Stromal cell of bone marrow (primary cell): ENCODE measurements at regions not wholly inside any gene's neighbourhood (a gene's known extent, or its start where the extent isn't known, plus 50 kb on each side); places are given as distances from the start of the nearest gene placed in this dataset.
A peak's percentile ranks its signal among the peaks of the same experiment; 100 is the strongest.

Experiments used
- DNase-seq: peaks from one replicate; pipeline ENCODE4 v3.0.0-alpha.2; 2012; ENCODE audit warnings: low read depth

DNA sequence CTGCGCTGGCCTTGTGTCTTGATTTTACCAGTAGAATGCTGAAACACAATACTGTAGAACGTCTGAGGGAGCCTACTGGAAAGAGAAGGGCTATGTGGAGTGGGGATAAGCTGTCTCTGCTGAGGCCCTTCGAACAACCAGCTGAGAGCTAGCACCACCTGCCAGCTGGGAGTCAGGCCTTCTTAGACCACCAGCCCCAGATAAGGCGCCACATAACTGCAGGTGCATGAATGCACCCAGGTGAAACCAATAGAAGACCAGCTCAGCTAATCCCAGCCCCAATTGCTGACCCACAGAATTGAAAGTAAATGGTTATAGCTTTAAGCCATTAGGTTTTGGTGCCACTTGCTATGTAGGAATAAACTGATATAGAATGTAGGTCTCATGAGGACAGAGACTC is 438.4 kb downstream of the ADRA2A start:
- DNase-seq: no peak

- no peak for DNase-seq
Measured at GRCh38 chr10:111515706-111516105, 438.9 kb downstream of the ADRA2A start.

- no peak for DNase-seq
Measured at GRCh38 chr10:111516144-111516543, 439.3 kb downstream of the ADRA2A start.

GRCh38 chr10:111522141-111522540 is 445.3 kb downstream of the ADRA2A start:
- no peak for DNase-seq

DNA sequence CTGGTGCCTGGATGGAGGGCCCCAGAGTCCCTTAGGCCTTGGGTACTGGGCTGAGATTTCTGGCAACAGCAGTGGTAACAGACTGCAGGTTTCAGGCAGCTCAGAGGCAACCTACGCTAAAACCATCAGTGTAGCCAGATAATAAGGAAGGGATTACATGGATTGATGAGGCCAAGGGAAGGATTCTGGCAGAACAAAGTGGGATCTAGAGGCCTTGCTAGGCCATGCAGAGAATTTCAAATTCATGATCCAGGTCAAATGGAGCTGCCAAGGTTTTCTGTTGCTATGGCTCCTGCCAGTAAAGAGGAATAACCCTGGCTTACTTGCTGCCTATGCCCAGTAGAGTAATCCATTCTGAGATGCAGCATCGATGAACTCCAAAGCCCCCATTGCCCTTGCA is 445.7 kb downstream of the ADRA2A start:
- no peak for DNase-seq

DNA sequence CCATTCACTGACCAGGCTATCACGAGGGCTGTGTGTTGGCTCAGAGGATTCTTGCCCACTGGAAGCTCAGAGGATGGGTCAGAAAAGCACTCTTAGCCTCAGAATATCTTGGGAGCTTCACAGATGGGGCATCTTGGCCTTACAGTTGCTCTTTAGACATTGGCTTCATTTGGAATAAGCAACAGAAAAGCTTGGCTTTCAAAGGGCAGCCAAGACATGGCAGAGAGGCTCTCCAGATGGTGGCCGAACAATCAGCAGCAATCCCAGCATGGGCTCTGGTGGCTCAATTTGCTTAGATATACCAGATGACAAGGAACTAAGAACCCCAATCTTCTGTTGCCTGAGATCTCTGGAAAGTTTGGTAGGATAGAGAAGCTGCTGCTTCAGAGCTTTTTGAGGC is 446.2 kb downstream of the ADRA2A start:
- no peak for DNase-seq

- DNase-seq: no peak
Measured at GRCh38 chr10:111524134-111524533, 447.3 kb downstream of the ADRA2A start.

DNA sequence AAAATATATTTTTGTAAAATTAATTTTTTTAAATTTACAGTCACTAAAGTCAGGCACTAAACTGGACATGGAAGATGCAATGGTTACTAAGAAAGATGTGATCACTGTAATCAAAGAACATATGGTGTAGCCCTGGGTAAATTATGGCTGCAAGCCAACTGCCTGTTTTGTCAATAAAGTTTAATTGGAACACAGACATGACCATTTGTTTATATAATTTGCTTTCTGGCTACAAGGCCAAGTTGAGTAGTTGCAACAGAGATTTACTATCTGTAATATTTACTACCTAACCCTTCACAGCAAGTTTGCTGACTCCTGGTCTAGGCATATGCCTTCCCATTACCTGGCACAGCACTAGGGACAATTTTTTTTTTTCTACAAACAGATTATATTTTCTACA is 448.9 kb downstream of the ADRA2A start:
- no peak for DNase-seq

DNA sequence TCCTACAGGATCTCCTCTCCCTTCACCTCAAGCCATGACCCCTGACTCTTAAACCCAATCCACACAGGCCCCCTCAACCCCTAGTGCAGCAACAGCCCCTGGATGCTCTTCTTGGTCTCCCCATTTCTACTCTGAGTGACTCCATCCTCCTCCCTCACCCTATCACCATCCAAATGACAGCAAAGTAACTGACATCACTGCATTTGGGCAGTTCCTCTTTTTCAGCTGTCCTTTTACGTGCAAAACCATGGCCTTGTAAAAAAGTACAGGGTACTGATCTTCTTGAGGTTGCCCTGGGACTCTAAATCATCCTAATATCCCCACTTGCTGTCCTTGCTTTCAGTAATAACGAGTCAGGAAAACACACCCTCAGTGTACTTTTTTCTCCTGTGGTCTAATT is 454.9 kb downstream of the ADRA2A start:
- DNase-seq: no peak

GRCh38 chr10:111532139-111532538 is 455.3 kb downstream of the ADRA2A start:
- no peak for DNase-seq

- no peak for DNase-seq
Measured at GRCh38 chr10:111539246-111539645, 462.4 kb downstream of the ADRA2A start.

DNA sequence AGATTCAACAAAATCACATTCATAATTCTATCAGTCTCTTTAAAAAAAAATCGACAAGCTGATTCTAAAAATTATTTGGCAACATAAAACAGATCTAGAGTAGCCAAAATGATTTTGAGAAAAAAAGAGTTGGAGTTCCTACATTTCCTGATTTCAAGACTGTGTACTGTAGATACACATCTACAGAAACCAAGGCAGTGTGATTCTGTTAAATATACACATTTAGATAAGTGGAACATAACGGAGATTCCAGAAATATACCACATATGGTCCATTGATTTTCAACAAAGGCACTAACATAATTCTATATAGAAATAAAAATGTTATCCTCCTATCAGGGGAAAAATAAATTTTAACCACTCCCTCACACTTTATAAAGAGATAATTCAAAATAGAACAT is 467.0 kb downstream of the ADRA2A start:
- no peak for DNase-seq

DNA sequence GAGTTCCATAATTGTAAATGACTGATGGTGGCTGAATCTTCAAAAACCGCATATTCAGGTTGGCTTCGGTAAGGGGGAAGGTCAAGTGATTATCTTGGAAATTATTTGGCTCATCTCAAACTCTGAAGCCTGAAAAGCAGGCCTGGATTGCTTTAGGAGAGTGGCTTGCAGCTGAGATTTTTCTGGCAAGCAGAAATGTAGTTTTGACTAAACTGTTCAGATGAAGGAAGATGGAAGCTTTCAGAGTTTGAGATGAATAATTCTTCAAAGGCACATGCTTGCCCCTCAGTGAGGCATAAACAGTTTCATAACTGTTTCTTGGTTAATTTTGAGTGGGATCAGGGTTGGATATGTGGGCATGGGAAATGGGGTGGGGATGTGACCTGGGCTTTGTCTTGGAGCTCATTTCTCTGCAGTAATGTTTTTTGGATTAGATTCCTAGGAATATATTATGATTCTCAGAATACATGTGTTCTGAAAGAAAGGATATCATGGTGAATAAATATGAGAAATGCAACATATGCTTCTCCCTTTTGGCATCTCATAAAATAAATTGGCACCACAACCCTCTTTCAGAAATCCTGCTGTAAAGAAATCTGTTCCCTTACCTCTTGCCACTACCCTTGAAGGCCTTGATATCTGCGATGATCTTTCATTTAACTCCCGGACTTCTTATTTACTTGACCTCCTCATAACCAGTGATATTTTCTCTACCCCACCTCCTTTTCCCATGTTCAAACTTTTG is 469.2 kb downstream of the ADRA2A start:
- DNase-seq: no peak

DNA sequence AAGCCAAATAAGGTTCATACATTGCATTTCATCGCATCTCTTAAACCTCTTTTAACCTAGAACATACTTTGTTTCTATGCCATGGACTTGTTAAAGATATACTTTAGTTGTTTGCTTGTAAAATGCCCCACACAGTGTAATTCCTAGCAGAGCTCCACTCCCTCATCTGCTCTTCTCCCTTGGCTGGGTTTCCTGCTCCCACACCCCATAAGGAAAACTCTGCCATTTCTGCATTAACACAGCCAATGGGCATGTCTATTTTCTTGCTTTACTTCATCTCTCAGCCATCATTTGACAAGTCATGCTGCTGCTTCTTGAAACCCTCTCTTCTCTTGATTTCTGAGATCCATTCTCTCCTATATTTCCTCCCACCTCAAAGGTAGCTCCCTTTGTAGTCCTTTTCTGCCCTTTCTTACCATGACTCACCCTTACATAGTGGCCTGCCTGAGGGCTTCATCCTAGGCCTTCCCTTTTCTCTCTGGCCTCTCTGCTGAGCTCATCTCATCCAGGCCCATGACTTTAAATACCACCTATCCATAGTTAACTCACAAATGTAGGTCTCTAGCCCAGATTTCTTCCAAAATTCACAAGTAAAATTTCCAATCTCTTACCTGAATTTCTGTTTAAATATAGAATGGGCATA is 471.4 kb downstream of the ADRA2A start:
- no peak for DNase-seq

GRCh38 chr10:111551001-111551400 is 474.2 kb downstream of the ADRA2A start:
- DNase-seq: peak; percentile 56

- DNase-seq: no peak
Measured at GRCh38 chr10:111556666-111557065, 479.8 kb downstream of the ADRA2A start.

DNA sequence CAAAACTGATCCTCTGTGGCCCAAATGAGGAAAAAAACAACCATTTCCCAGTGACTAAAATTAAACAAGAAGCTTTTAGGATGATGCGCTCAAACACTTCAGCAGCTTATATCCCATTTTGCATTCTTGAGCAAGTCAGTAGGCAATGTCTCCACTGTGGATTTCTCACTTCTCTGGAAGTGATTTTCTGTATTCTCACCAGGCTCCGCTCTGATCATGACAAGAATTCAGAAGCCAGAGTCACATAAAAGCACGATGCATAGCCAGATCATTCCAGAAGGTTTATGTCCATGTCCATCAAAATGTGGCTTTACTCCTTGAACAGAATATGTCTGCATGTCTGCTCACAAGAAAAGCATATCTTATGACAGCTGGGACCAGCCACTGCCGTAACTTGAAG is 481.4 kb downstream of the ADRA2A start:
- no peak for DNase-seq

DNA sequence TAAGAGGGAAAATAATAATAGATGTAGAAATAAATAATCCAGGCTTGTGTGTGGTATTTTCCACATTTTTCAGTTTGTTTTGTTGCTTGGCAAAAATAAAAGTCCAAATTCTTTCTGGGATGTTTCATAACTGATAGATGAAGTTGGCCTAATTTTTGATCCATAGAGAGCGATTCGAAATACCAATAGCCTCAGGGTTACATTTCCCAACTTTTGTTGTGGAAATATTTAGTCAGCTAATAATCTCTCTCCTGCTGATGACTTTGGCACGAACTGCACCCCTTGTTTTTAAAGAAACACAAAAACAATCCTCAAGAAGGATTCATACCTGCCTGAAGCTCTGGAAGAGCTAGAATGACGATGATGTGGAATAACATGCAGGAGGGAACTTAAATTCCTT is 483.2 kb downstream of the ADRA2A start:
- DNase-seq: no peak

- no peak for DNase-seq
Measured at GRCh38 chr10:111561124-111561523, 484.3 kb downstream of the ADRA2A start.

DNA sequence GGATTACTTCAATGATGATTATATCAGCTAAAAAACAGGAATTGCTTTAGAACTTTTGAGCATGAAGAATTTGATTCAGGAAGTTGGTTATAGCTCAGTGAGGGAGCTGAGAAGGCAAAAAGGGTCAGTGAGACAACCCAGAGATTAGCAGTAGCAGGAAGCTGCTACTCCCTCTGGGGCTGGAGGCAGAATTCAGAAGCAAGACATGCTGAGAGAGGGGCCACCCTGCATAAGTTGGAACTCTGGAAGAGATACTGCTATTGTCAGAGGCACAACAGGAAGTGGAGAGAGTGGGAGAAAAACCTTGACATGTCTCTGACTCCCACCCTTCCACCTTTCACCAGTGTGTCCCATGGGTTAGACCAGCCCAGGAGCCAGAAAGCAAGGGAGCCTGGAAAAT is 488.7 kb downstream of the ADRA2A start:
- DNase-seq: no peak

GRCh38 chr10:111578076-111578475 is 501.2 kb downstream of the ADRA2A start:
- no peak for DNase-seq

DNA sequence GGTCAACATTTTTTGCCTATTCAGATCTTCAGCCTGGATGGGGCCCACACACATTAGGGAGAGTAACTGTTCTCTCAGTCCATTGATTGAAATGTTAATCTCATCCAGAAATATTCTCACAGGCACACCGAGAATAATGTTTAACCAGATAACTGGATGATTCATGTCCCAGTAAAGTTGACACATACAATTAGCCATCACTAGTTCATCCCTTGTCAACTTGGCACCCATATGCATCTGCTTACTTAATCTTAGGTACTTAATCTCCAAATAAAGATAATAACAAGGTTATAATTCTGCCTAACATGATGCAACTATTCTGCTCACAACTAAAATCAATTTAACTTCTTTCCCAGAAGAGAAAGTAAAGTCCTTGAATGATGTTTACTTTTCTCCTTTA is 502.6 kb downstream of the ADRA2A start:
- DNase-seq: no peak

DNA sequence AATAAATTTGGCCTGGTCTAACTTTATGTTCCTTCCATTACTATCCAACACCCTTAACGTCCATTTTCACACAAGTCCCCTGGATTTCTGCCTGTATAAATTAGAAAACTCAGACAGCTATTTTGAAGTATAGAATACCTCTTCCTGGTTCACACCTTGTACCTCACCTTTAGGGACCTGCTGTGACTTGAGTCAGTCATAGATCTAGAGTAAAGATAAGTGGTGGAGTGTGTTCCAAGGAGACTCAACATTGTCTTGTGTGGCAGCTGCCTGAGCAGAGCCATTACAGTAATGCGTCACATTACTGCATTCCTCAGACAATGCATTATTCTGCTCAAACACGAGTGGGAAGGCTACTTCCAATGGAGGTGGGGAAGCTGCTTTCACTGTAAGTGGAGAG is 513.9 kb downstream of the ADRA2A start:
- no peak for DNase-seq

GRCh38 chr10:111593578-111593977 is 516.7 kb downstream of the ADRA2A start:
- peak; percentile 3 for DNase-seq
